H1 (cell line): ENCODE measurements at regions not wholly inside any gene's neighbourhood (a gene's known extent, or its start where the extent isn't known, plus 50 kb on each side); places are given as distances from the start of the nearest gene placed in this dataset.

Source experiments
- CTCF ChIA-PET: fragments of 300-600 bp; sonication (Branson Sonifier 250); formaldehyde crosslinking; loops from one replicate; lab custom pipeline; 2021; ENCODE audit not compliant: partially characterized antibody; lab: Charles Lee
- POLR2A ChIA-PET: fragments of 300-600 bp; sonication (Branson Sonifier 250); formaldehyde crosslinking; loops from one replicate; lab custom pipeline; 2021; ENCODE audit warnings: inconsistent platforms; ENCODE audit not compliant: partially characterized antibody; lab: Charles Lee
- DNase-seq, 2 experiments: peaks; one replicate each; pipeline versions ENCODE4 v3.0.0 to v3.0.0-alpha.2; 2010 to 2022; ENCODE audit warnings: low spot score in 2 of 2, low read depth in 1 of 2, mixed read lengths in 1 of 2
- FAIRE-seq: peaks from 2 replicates; lab custom pipeline; 2011; peaks lifted over from hg19 to GRCh38; lab: Jason Lieb, UNC
- H2AFZ ChIP-seq: 2 replicates; pipeline ENCODE4 v1.8.1; 2012; ENCODE audit warnings: low read length, inconsistent platforms
- H2AK5ac ChIP-seq: 2 replicates; pipeline ENCODE4 v1.6.1; 2013; ENCODE audit warnings: low read depth, low read length
- H2BK120ac ChIP-seq: replicated peaks from 2 replicates; pipeline ENCODE3; 2013; ENCODE audit warnings: low read depth, low read length, inconsistent platforms
- H2BK12ac ChIP-seq: 2 replicates; pipeline ENCODE4 v1.6.1; 2013; ENCODE audit warnings: low read depth, low read length
- H2BK15ac ChIP-seq: 2 replicates; pipeline ENCODE4 v1.6.1; 2013; ENCODE audit warnings: low read length
- H2BK20ac ChIP-seq: 2 replicates; pipeline ENCODE4 v1.6.1; 2013; ENCODE audit warnings: low read length
- H2BK5ac ChIP-seq: 2 replicates; pipeline ENCODE4 v1.6.1; 2013; ENCODE audit warnings: low read depth, low read length
- H3K14ac ChIP-seq: 2 replicates; pipeline ENCODE4 v1.6.1; 2013; ENCODE audit warnings: inconsistent platforms; ENCODE audit not compliant: insufficient read length
- H3K18ac ChIP-seq: 2 replicates; pipeline ENCODE4 v1.6.1; 2013; ENCODE audit warnings: low read length; ENCODE audit errors: extremely low read depth
- H3K23ac ChIP-seq: 2 replicates; pipeline ENCODE4 v1.6.1; 2013; ENCODE audit warnings: inconsistent platforms; ENCODE audit not compliant: insufficient read length
- H3K23me2 ChIP-seq: 2 replicates; pipeline ENCODE4 v1.6.1; 2013; ENCODE audit warnings: low read depth, low read length
- H3K27ac ChIP-seq: 2 replicates; pipeline ENCODE4 v1.6.1; 2011; ENCODE audit warnings: low read depth, low read length, inconsistent platforms
- H3K27me3 ChIP-seq, 4 experiments: replicated peaks in 1 of 4; 1 replicate in 1 of 4; 2 replicates in 3 of 4; pipeline versions ENCODE4 v1.6.1 to v1.8.1; 2011 to 2013; ENCODE audit warnings: low read length in 3 of 4, mild to moderate bottlenecking in 3 of 4, inconsistent platforms in 2 of 4, mixed read lengths in 2 of 4, moderate library complexity in 1 of 4; ENCODE audit not compliant: control insufficient read depth in 3 of 4, insufficient read depth in 3 of 4; ENCODE audit errors: extremely low read depth in 1 of 4
- H3K36me3 ChIP-seq, 4 experiments: 2 replicates each; pipeline versions ENCODE4 v1.6.1 to v1.8.1; 2011 to 2013; ENCODE audit warnings: mild to moderate bottlenecking in 4 of 4, low read length in 3 of 4, moderate library complexity in 2 of 4, control low read depth in 1 of 4, inconsistent platforms in 1 of 4; ENCODE audit not compliant: insufficient read depth in 4 of 4, control insufficient read depth in 2 of 4
- H3K4ac ChIP-seq: replicated peaks from 2 replicates; pipeline ENCODE3; 2013; ENCODE audit warnings: low read length, low read depth, mixed read lengths, inconsistent platforms; ENCODE audit not compliant: insufficient read length
- H3K4me1 ChIP-seq, 4 experiments: replicated peaks in 1 of 4; 1 replicate in 1 of 4; 2 replicates in 3 of 4; pipeline versions ENCODE4 v1.6.1 to v1.8.1; 2011 to 2013; ENCODE audit warnings: low read length in 3 of 4, inconsistent platforms in 2 of 4, mixed read lengths in 1 of 4; ENCODE audit not compliant: insufficient read depth in 4 of 4, control insufficient read depth in 3 of 4
- H3K4me2 ChIP-seq, 2 experiments: 2 replicates each; pipeline versions ENCODE4 v1.6.1 to v1.8.1; 2011 to 2013; ENCODE audit warnings: low read depth in 2 of 2, low read length in 2 of 2, control low read depth in 1 of 2, inconsistent platforms in 1 of 2, mild to moderate bottlenecking in 1 of 2; ENCODE audit not compliant: insufficient read depth in 1 of 2
- H3K4me3 ChIP-seq, 4 experiments: fragments of 200-600, 300-600 bp in 1 of 4; sonication (generic), shearing (Covaris generic), sonication (Bioruptor Twin) in 1 of 4; 2 replicates each; pipeline versions ENCODE4 v1.5.1 to v1.8.1; 2011 to 2016; ENCODE audit warnings: low read length in 4 of 4, low read depth in 3 of 4, control low read depth in 2 of 4, inconsistent platforms in 2 of 4, mild to moderate bottlenecking in 2 of 4, mixed read lengths in 1 of 4, moderate library complexity in 1 of 4; ENCODE audit not compliant: insufficient read depth in 2 of 4; ENCODE audit errors: extremely low read depth in 1 of 4
- H3K56ac ChIP-seq: replicated peaks from 2 replicates; pipeline ENCODE3; 2013; ENCODE audit warnings: low read depth, mild to moderate bottlenecking, mixed read lengths, low read length, inconsistent platforms; ENCODE audit not compliant: insufficient read length
- H3K79me1 ChIP-seq: 2 replicates; pipeline ENCODE4 v1.6.1; 2013; ENCODE audit warnings: low read depth, low read length, control low read depth
- H3K79me2 ChIP-seq, 2 experiments: 2 replicates each; pipeline versions ENCODE4 v1.6.1 to v1.8.1; 2012 to 2013; ENCODE audit warnings: low read length in 2 of 2, mild to moderate bottlenecking in 2 of 2, inconsistent platforms in 1 of 2; ENCODE audit not compliant: insufficient read depth in 2 of 2, control insufficient read depth in 1 of 2
- H3K9ac ChIP-seq, 4 experiments: replicated peaks in 1 of 4; 1 replicate in 1 of 4; 2 replicates in 3 of 4; pipeline versions ENCODE4 v1.6.1 to v1.8.1; 2011 to 2013; ENCODE audit warnings: low read depth in 3 of 4, low read length in 3 of 4, control low read depth in 2 of 4, mild to moderate bottlenecking in 2 of 4, moderate library complexity in 2 of 4, inconsistent platforms in 1 of 4; ENCODE audit errors: extremely low read depth in 1 of 4
- H3K9me3 ChIP-seq, 2 experiments: 2 replicates each; pipeline versions ENCODE4 v1.6.1 to v1.8.1; 2012 to 2013; ENCODE audit warnings: mild to moderate bottlenecking in 2 of 2, moderate library complexity in 2 of 2, control low read depth in 1 of 2, inconsistent platforms in 1 of 2, low read depth in 1 of 2, low read length in 1 of 2, mixed read lengths in 1 of 2; ENCODE audit not compliant: insufficient read depth in 2 of 2
- H4K20me1 ChIP-seq, 2 experiments: replicated peaks in 1 of 2; 2 replicates each; pipeline versions ENCODE3 to v1.8.1; 2011 to 2013; ENCODE audit warnings: inconsistent platforms in 2 of 2, low read length in 2 of 2, mild to moderate bottlenecking in 1 of 2; ENCODE audit not compliant: insufficient read depth in 2 of 2, control insufficient read depth in 1 of 2
- H4K5ac ChIP-seq: 2 replicates; pipeline ENCODE4 v1.6.1; 2013; ENCODE audit warnings: low read length, low read depth, mixed read lengths, inconsistent platforms; ENCODE audit not compliant: insufficient read length
- H4K8ac ChIP-seq: 2 replicates; pipeline ENCODE4 v1.8.0; 2013; ENCODE audit warnings: mild to moderate bottlenecking, moderate library complexity, low read length, inconsistent platforms; ENCODE audit not compliant: insufficient read depth; ENCODE audit errors: extremely low read depth
- H4K91ac ChIP-seq: replicated peaks from 2 replicates; pipeline ENCODE3; 2013; ENCODE audit warnings: low read length, mixed read lengths, inconsistent platforms; ENCODE audit not compliant: insufficient read length
- EZH2 ChIP-seq: fragments of 200-600 bp; sonication (generic); IDR thresholded peaks from 2 replicates; pipeline ENCODE4 v1.7.1; 2012; ENCODE audit warnings: low read depth, mild to moderate bottlenecking, moderate library complexity, low read length, inconsistent platforms; ENCODE audit not compliant: severe bottlenecking
- GTF2F1 ChIP-seq: IDR thresholded peaks from 2 replicates; pipeline ENCODE4 v1.6.1; 2012; ENCODE audit warnings: low read depth, low read length, improper control_type of control experiment, borderline replicate concordance
- TCF12 ChIP-seq: IDR thresholded peaks from 2 replicates; pipeline ENCODE4 v1.6.1; 2011; ENCODE audit warnings: low read depth, mild to moderate bottlenecking, low read length
- WGBS, 2 experiments: shearing (Covaris generic) in 1 of 2; methylation state at CpG; one replicate each; pipeline versions ENCODE4 v1.1.6 to v1.1.7; 2013 to 2015; ENCODE audit warnings: low lambda C conversion rate in 2 of 2, mixed read lengths in 2 of 2, inconsistent platforms in 1 of 2, low coverage in 1 of 2, missing lambda C conversion rate in 1 of 2; ENCODE audit not compliant: insufficient replicate concordance in 2 of 2, insufficient coverage in 1 of 2, insufficient read length in 1 of 2; ENCODE audit errors: extremely low coverage in 1 of 2, missing lambda C conversion rate in 1 of 2; 5-methylcytosine and 5-hydroxymethylcytosine counted together

DNA sequence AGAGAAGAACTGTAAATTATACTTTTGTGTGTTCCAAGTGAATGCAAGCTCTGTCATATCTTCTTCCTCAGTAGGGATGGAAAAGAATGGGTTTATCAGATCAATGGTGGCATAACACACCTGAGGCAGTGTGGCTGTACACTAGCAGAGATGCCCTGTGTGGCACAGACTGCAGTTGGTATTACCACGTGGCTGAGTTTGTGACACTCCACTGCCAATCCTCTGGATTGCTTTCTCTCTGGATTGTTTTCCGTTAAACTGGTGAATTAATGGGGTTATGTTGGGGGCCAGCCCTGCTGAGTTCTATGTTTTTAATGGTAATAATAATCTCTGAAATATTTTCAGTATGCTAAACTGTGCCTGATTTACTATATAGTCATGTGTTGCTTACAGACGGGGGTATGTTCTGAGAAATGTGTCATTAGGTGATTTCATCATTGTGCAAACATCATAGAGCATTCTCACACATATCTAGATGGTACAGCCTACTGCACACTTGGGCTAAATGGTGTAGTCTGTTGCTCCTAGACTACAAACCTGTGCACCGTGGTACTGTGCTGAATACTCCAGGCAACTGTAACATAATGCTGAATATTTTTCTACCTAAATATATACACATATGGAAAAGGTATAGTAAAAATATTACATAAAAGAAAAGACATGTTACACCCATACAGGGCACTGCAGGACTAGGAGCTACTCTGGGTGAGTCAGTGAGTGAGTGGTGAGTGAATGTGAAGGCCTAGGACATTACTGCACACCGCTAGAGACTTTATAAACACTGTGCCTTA, 84.7 kb upstream of the ST6GAL2 start:
- no peak for TF ChIP-seq EZH2
- no peak for TF ChIP-seq GTF2F1
- TF ChIP-seq TCF12: no peak
- no peak overlapping the region for H3K9ac ChIP-seq
- no peak overlapping the region for H3K27ac ChIP-seq
- no peak overlapping the region for H2BK5ac ChIP-seq
- DNase-seq (no peak), FAIRE-seq (no peak)
- no peak overlapping the region for H2AK5ac ChIP-seq
- no peak overlapping the region for H2AFZ ChIP-seq
- H3K18ac ChIP-seq: no peak overlapping the region
- no peak overlapping the region for H3K23ac ChIP-seq
- no peak overlapping the region for H3K14ac ChIP-seq
- H3K79me2 ChIP-seq: no peaks in the 10 kb centered on the region
- H3K36me3 ChIP-seq: no peaks in the 10 kb centered on the region
- ChIA-PET POLR2A (no interaction called here), CTCF (interaction anchor here (0.6 kb wide), 1 partner anchor 116 kb away, joined by 3 read pairs; no protein-coding TSS in a partner anchor)
- no peak overlapping the region for H2BK15ac ChIP-seq
- H4K5ac ChIP-seq: no peak overlapping the region
- H2BK120ac ChIP-seq: no peak overlapping the region
- H3K56ac ChIP-seq: no peak overlapping the region
- no peak overlapping the region for H2BK12ac ChIP-seq
- H3K4me3 ChIP-seq: no peak overlapping the region
- H4K8ac ChIP-seq: no peak overlapping the region
- no peaks in the 10 kb centered on the region for H3K79me1 ChIP-seq
- H3K9me3 ChIP-seq: no peaks in the 10 kb centered on the region
- no peaks in the 10 kb centered on the region for H3K27me3 ChIP-seq
- WGBS, 2 experiments: 90% methylated on average over 5 of the region's 5 CpGs; no CpG with 5 or more reads in 1 of the 2 experiments
- H2BK20ac ChIP-seq: no peak overlapping the region
- no peak overlapping the region for H3K4ac ChIP-seq
- no peak overlapping the region for H3K4me2 ChIP-seq
- no peaks in the 10 kb centered on the region for H4K20me1 ChIP-seq
- H3K23me2 ChIP-seq: no peaks in the 10 kb centered on the region
- H4K91ac ChIP-seq: no peak overlapping the region
- H3K4me1 ChIP-seq: no peaks in the 10 kb centered on the region; a peak in 1 of 7 replicates
